Ishikawa (cell line): ENCODE measurements at regions not wholly inside any gene's neighbourhood (a gene's known extent, or its start where the extent isn't known, plus 50 kb on each side); places are given as distances from the start of the nearest gene placed in this dataset.

Source experiments
- CEBPB ChIP-seq: IDR thresholded peaks from 2 replicates; pipeline ENCODE4 v1.6.1; 2012
- EP300 ChIP-seq: IDR thresholded peaks from 2 replicates; pipeline ENCODE4 v1.6.1; 2012; ENCODE audit warnings: borderline replicate concordance
- RAD21 ChIP-seq: IDR thresholded peaks from 2 replicates; pipeline ENCODE4 v1.6.1; 2012; ENCODE audit warnings: low read depth
- REST ChIP-seq: IDR thresholded peaks from 2 replicates; pipeline ENCODE4 v1.6.1; 2012; ENCODE audit warnings: low read depth, mild to moderate bottlenecking
- TAF1 ChIP-seq: IDR thresholded peaks from 2 replicates; pipeline ENCODE4 v1.6.1; 2012; ENCODE audit warnings: low read depth, mild to moderate bottlenecking
- TCF12 ChIP-seq: IDR thresholded peaks from 2 replicates; pipeline ENCODE4 v1.6.1; 2012; ENCODE audit warnings: low read depth
- TEAD4 ChIP-seq: IDR thresholded peaks from 2 replicates; pipeline ENCODE4 v1.6.1; 2012
- YY1 ChIP-seq: IDR thresholded peaks from 2 replicates; pipeline ENCODE4 v1.6.1; 2012; ENCODE audit warnings: low read depth
- TF ChIP-seq, protein P1 (sequence below): IDR thresholded peaks from 2 replicates; pipeline ENCODE4 v1.6.1; 2012
- TF ChIP-seq, protein P2 (sequence below): IDR thresholded peaks from 2 replicates; pipeline ENCODE4 v1.6.1; 2012

GRCh38 chr16:85454171-85454872 lies 158.8 kb upstream of the GSE1 start:
- TF ChIP-seq YY1 (no peak), TAF1 (no peak), REST (no peak), TEAD4 (no peak), EP300 (no peak), CEBPB (no peak), TCF12 (no peak), RAD21 (no peak)
- TF ChIP-seq, protein P1, sequence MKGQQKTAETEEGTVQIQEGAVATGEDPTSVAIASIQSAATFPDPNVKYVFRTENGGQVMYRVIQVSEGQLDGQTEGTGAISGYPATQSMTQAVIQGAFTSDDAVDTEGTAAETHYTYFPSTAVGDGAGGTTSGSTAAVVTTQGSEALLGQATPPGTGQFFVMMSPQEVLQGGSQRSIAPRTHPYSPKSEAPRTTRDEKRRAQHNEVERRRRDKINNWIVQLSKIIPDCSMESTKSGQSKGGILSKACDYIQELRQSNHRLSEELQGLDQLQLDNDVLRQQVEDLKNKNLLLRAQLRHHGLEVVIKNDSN, result no peak
- TF ChIP-seq, protein P2, sequence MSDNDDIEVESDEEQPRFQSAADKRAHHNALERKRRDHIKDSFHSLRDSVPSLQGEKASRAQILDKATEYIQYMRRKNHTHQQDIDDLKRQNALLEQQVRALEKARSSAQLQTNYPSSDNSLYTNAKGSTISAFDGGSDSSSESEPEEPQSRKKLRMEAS, result no peak
